ENCODE measurements at regions not wholly inside any gene's neighbourhood (a gene's known extent, or its start where the extent isn't known, plus 50 kb on each side); places are given as distances from the start of the nearest gene placed in this dataset.
"Not testable (repeated sequence)": the region's sequence is repeated elsewhere in the genome, so short reads cannot be mapped to it uniquely, and the experiment has no call there.

DNA sequence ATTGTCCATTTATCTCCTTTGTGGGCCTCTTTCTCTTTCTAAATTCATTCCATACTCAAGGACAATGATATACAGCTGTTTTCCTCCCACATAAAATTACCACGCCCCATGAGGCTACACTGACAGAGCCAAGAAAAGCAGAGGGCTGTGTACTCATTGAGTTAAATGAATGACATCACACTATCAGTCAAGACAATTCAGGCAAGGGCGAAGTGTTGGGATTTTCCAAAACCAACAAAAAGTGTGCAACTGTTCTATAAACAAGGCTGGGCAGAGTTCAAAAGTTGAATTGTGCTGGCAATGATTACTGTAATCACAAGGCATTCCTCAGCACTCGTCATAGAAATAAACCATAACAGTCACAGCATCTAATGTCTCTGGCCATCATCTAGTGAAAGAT lies 799.6 kb upstream of the DIAPH2 start:
- no peaks in the 10 kb centered on the region for H3K9me3 Mint-ChIP-seq
- H3K4me3 Mint-ChIP-seq, result no peak overlapping the region
- no peaks in the 10 kb centered on the region for H3K36me3 Mint-ChIP-seq (ENCODE audit: low read depth)
- no peaks in the 10 kb centered on the region for H3K27me3 Mint-ChIP-seq
- no peak for DNase-seq
- no peaks in the 10 kb centered on the region for H3K4me1 Mint-ChIP-seq
- H3K27ac Mint-ChIP-seq, result no peak overlapping the region
- POLR2A ChIA-PET, result no interaction called here
- CTCF ChIA-PET, result no interaction called here

DNA sequence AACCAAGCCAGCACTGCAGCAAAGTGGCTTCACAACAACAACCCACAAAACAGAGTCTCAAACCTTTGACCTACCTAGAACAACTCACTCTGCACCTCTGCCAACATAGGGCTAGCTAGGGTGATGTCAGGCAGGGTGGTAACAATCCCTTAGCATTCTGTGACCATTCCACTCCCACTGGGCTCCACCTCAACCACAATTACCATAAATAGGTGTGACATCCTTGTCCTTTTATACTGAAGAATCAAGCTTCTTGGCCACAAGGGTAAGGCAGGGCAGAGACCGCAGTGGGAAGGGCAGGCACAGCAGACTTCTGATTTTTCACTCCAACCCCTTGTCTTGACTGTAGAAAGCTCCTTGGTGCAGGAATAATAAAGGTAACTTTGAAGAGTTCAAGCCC lies 795.4 kb upstream of the DIAPH2 start:
- no peak for DNase-seq
- no peaks in the 10 kb centered on the region for H3K4me1 Mint-ChIP-seq
- H3K27ac Mint-ChIP-seq, result no peak overlapping the region
- no peaks in the 10 kb centered on the region for H3K27me3 Mint-ChIP-seq
- ChIA-PET POLR2A (no interaction called here), CTCF (no interaction called here)
- no peak overlapping the region for H3K4me3 Mint-ChIP-seq
- no peaks in the 10 kb centered on the region for H3K36me3 Mint-ChIP-seq (ENCODE audit: low read depth)
- H3K9me3 Mint-ChIP-seq, result no peaks in the 10 kb centered on the region

DNA sequence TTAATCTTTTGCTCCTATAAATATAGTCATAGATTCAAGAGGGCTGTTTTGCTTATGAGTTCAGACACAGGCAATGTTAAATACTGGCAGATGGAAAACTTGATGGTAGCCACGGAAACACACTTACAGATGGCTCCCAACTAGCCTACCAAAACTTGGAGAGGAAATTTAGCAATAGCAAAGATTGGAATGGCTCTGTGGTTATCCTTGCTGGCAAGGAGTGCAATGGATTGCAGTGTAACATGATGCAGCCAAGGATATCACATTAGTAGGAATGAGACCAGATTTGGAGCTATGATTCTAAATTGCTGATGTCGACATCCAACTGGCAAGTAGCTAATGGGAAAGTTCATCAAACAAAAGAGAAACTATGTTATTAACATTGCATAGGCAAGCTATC lies 791.0 kb upstream of the DIAPH2 start:
- POLR2A ChIA-PET, result no interaction called here
- CTCF ChIA-PET, result no interaction called here
- no peaks in the 10 kb centered on the region for H3K4me1 Mint-ChIP-seq
- H3K36me3 Mint-ChIP-seq (ENCODE audit: low read depth), result no peaks in the 10 kb centered on the region
- no peaks in the 10 kb centered on the region for H3K27me3 Mint-ChIP-seq
- DNase-seq, result no peak
- no peak overlapping the region for H3K27ac Mint-ChIP-seq
- no peaks in the 10 kb centered on the region for H3K9me3 Mint-ChIP-seq
- no peak overlapping the region for H3K4me3 Mint-ChIP-seq

DNA sequence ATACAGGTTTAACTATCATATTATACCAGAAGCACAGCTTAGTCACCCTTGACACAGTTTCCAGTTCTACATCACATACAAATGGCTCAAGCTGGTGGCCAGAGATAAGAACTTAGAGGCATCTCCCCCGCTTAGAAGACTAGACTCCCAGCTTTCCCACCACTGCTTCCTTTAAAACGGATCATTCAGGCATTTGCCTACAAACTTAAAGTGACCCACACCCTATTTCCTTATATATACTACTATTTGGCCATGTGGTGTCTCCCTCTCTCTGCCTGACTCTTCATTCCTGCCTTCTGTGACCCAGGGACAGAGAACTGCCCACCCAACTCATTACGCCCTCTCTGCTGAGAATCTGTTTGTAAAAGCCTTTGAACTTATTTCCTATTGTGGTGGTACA lies 781.2 kb upstream of the DIAPH2 start:
- Mint-ChIP-seq H3K4me3 (no peak overlapping the region), H3K36me3 (ENCODE audit: low read depth) (no peaks in the 10 kb centered on the region), H3K27me3 (no peaks in the 10 kb centered on the region), H3K4me1 (no peaks in the 10 kb centered on the region), H3K27ac (no peak overlapping the region), H3K9me3 (no peaks in the 10 kb centered on the region)
- CTCF ChIA-PET, result no interaction called here
- POLR2A ChIA-PET, result no interaction called here
- DNase-seq, result no peak

DNA sequence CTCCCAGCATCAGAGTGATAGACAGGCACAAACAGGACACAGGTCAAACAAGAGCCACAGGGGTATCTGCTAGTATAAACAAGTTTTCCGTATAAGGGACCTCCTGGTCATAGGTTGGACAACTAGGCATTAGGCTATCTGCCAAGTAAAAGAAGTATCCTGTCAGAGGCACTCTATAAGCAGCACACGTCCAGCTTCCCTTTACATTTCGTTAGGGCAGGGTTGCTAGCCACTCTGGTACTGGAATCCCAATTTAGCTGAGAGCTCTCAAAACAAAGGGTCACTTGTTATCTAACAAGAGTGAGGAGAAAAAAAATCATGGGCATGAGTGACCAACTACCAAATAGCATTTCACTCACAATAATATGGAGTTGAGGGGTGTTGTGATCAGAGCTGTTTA lies 780.7 kb upstream of the DIAPH2 start:
- POLR2A ChIA-PET, result no interaction called here
- DNase-seq, result no peak
- CTCF ChIA-PET, result no interaction called here
- no peaks in the 10 kb centered on the region for H3K4me1 Mint-ChIP-seq
- no peaks in the 10 kb centered on the region for H3K27me3 Mint-ChIP-seq
- H3K4me3 Mint-ChIP-seq, result no peak overlapping the region
- H3K9me3 Mint-ChIP-seq, result no peaks in the 10 kb centered on the region
- no peak overlapping the region for H3K27ac Mint-ChIP-seq
- H3K36me3 Mint-ChIP-seq (ENCODE audit: low read depth), result no peaks in the 10 kb centered on the region

- no peak for DNase-seq
- Mint-ChIP-seq H3K4me3 (no peak overlapping the region), H3K27ac (no peak overlapping the region), H3K36me3 (ENCODE audit: low read depth) (no peaks in the 10 kb centered on the region), H3K4me1 (no peaks in the 10 kb centered on the region), H3K9me3 (no peaks in the 10 kb centered on the region), H3K27me3 (no peaks in the 10 kb centered on the region)
- ChIA-PET CTCF (no interaction called here), POLR2A (no interaction called here)
These were observed 777.6 kb upstream of the DIAPH2 start for GRCh38 chrX:95907081-95907480.

GRCh38 chrX:95911062-95911461 lies 773.6 kb upstream of the DIAPH2 start:
- CTCF ChIA-PET, result no interaction called here
- Mint-ChIP-seq H3K4me3 (no peak overlapping the region), H3K27me3 (no peaks in the 10 kb centered on the region), H3K4me1 (no peaks in the 10 kb centered on the region), H3K27ac (no peak overlapping the region), H3K9me3 (no peaks in the 10 kb centered on the region), H3K36me3 (ENCODE audit: low read depth) (no peaks in the 10 kb centered on the region)
- DNase-seq, result no peak
- POLR2A ChIA-PET, result no interaction called here

DNA sequence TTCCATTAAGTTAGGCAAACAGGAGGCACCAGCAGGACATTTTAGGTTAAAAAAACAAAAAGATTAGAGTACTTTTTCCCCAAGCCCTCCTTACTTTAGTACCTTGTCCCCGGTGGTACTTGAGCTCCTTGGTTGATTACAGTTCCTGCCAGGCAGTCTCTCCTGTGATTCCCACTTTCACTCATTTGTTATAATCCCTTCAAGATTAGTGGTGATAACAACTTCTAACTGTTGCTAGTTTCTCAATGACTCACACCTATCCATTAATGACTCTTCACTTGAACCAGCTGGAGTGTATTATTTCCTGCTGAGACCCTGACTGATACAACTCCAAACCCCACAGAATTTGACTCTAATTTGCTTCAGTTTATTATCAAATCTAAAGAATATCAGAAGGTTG lies 765.0 kb upstream of the DIAPH2 start:
- Mint-ChIP-seq H3K27me3 (no peaks in the 10 kb centered on the region), H3K27ac (no peak overlapping the region), H3K4me3 (no peak overlapping the region), H3K9me3 (no peaks in the 10 kb centered on the region), H3K4me1 (no peaks in the 10 kb centered on the region), H3K36me3 (ENCODE audit: low read depth) (no peaks in the 10 kb centered on the region)
- ChIA-PET POLR2A (no interaction called here), CTCF (no interaction called here)
- DNase-seq, result no peak

GRCh38 chrX:95945528-95945927 lies 739.1 kb upstream of the DIAPH2 start:
- CTCF ChIA-PET, result no interaction called here
- no peak for DNase-seq
- no peaks in the 10 kb centered on the region for H3K9me3 Mint-ChIP-seq
- H3K27ac Mint-ChIP-seq, result no peak overlapping the region
- no peaks in the 10 kb centered on the region for H3K27me3 Mint-ChIP-seq
- no peak overlapping the region for H3K4me3 Mint-ChIP-seq
- H3K4me1 Mint-ChIP-seq, result no peaks in the 10 kb centered on the region
- POLR2A ChIA-PET, result no interaction called here
- H3K36me3 Mint-ChIP-seq (ENCODE audit: low read depth), result no peaks in the 10 kb centered on the region

GRCh38 chrX:95949588-95949987 lies 735.1 kb upstream of the DIAPH2 start:
- ChIA-PET CTCF (no interaction called here), POLR2A (no interaction called here)
- DNase-seq, result no peak
- Mint-ChIP-seq H3K9me3 (no peaks in the 10 kb centered on the region), H3K4me3 (no peak overlapping the region), H3K36me3 (ENCODE audit: low read depth) (no peaks in the 10 kb centered on the region), H3K27me3 (no peaks in the 10 kb centered on the region), H3K4me1 (no peaks in the 10 kb centered on the region), H3K27ac (no peak overlapping the region)

DNA sequence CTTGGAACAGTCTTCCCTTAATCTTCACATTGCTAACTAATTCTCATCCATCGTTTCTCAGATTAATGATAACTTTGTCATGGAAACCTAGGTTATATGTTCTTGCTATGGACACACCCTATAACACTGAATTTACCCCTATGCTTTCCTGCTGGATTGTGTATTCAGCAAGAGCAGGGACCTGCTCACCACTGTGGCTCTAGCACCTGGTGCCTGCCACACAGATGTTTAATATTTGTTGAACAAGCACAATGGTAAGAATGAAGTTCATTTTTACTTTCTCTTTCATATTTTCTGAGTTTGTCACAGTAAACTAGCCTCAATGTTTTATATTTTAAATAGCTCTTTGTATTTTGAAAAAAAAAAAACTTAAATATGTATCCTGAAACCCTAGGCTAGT lies 734.0 kb upstream of the DIAPH2 start:
- H3K9me3 Mint-ChIP-seq, result no peaks in the 10 kb centered on the region
- DNase-seq, result no peak
- ChIA-PET CTCF (no interaction called here), POLR2A (no interaction called here)
- no peak overlapping the region for H3K4me3 Mint-ChIP-seq
- H3K27me3 Mint-ChIP-seq, result no peaks in the 10 kb centered on the region
- no peaks in the 10 kb centered on the region for H3K36me3 Mint-ChIP-seq (ENCODE audit: low read depth)
- H3K4me1 Mint-ChIP-seq, result no peaks in the 10 kb centered on the region
- H3K27ac Mint-ChIP-seq, result no peak overlapping the region

GRCh38 chrX:95953564-95953963 lies 731.1 kb upstream of the DIAPH2 start:
- Mint-ChIP-seq H3K36me3 (ENCODE audit: low read depth) (no peaks in the 10 kb centered on the region), H3K27ac (no peak overlapping the region), H3K4me3 (no peak overlapping the region), H3K4me1 (no peaks in the 10 kb centered on the region), H3K9me3 (no peaks in the 10 kb centered on the region), H3K27me3 (no peaks in the 10 kb centered on the region)
- ChIA-PET CTCF (no interaction called here), POLR2A (no interaction called here)
- DNase-seq, result no peak

- Mint-ChIP-seq H3K4me1 (no peaks in the 10 kb centered on the region), H3K4me3 (no peak overlapping the region), H3K27me3 (no peaks in the 10 kb centered on the region), H3K9me3 (no peaks in the 10 kb centered on the region), H3K36me3 (ENCODE audit: low read depth) (no peaks in the 10 kb centered on the region), H3K27ac (no peak overlapping the region)
- ChIA-PET CTCF (no interaction called here), POLR2A (no interaction called here)
- DNase-seq, result no peak
These were observed 727.9 kb upstream of the DIAPH2 start for GRCh38 chrX:95956745-95957144.

DNA sequence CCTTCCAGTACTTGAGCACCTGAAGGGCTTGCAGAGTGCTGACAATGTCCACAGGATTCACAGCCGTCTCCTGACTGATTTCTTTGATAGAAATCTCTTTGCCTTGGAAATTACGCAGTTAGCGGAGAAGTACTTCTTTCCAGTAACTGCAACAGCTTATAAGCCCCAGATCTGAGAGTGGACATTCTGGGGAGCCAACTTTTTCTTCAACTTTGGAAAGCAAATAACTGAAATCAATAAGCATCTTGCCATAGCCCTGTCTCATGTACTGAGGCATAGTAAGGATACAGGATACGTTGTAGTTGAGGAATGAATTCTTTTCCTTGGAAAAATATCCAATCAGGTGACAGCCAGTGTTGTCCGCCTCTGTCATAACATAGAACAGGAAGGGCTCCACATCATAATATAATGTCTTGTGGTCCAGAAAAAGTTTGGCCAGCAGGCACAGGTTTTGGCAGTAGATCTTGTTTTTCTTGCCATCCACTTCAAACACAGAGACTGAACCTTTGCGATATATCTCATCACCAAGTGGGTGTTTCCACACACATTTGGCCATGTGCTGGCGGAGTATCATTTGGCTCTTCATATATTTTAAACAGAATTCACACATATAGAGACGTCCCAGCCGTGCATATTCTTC lies 711.1 kb upstream of the DIAPH2 start:
- H3K36me3 Mint-ChIP-seq (ENCODE audit: low read depth); H3K27me3 Mint-ChIP-seq; H3K9me3 Mint-ChIP-seq; POLR2A ChIA-PET; H3K27ac Mint-ChIP-seq; CTCF ChIA-PET; H3K4me1 Mint-ChIP-seq; H3K4me3 Mint-ChIP-seq; DNase-seq: not testable (repeated sequence)

- H3K27ac Mint-ChIP-seq, result no peak overlapping the region
- H3K9me3 Mint-ChIP-seq, result no peaks in the 10 kb centered on the region
- no peak for DNase-seq
- H3K27me3 Mint-ChIP-seq, result no peaks in the 10 kb centered on the region
- H3K4me3 Mint-ChIP-seq, result no peak overlapping the region
- ChIA-PET POLR2A (no interaction called here), CTCF (no interaction called here)
- no peaks in the 10 kb centered on the region for H3K36me3 Mint-ChIP-seq (ENCODE audit: low read depth)
- no peaks in the 10 kb centered on the region for H3K4me1 Mint-ChIP-seq
These were observed 710.6 kb upstream of the DIAPH2 start for GRCh38 chrX:95974096-95974470.
